Epithelial cell of prostate (primary cell): ENCODE measurements at regions not wholly inside any gene's neighbourhood (a gene's known extent, or its start where the extent isn't known, plus 50 kb on each side); places are given as distances from the start of the nearest gene placed in this dataset.

ENCODE experiments used
- DNase-seq: peaks from one replicate; pipeline ENCODE4 v3.0.0-alpha.2; 2011; ENCODE audit warnings: low read depth, low spot score
- H3K27ac ChIP-seq: fragments of 450-650 bp; 2 replicates; pipeline ENCODE4 v1.5.1; 2017; ENCODE audit warnings: mild to moderate bottlenecking

GRCh38 chr2:217335341-217335966 is 475.6 kb upstream of the TNP1 start:
- DNase-seq = no peak
- no peak overlapping the region for H3K27ac ChIP-seq

- DNase-seq = no peak
- H3K27ac ChIP-seq = no peak overlapping the region
Measured at GRCh38 chr2:217334561-217334960, 474.7 kb upstream of the TNP1 start.

GRCh38 chr2:217332866-217333265 is 473.0 kb upstream of the TNP1 start:
- no peak overlapping the region for H3K27ac ChIP-seq
- DNase-seq = no peak

GRCh38 chr2:217332417-217332791 is 472.5 kb upstream of the TNP1 start:
- DNase-seq = no peak
- no peak overlapping the region for H3K27ac ChIP-seq

- H3K27ac ChIP-seq = peak overlapping the region; percentile 4
- peak; percentile 43 for DNase-seq
Measured at GRCh38 chr2:217331523-217332416, 471.9 kb upstream of the TNP1 start.

GRCh38 chr2:217330647-217331046 is 470.8 kb upstream of the TNP1 start:
- no peak for DNase-seq
- H3K27ac ChIP-seq = no peak overlapping the region

- DNase-seq = no peak
- H3K27ac ChIP-seq = no peak overlapping the region
Measured at GRCh38 chr2:217329023-217329431, 469.2 kb upstream of the TNP1 start.

- no peak overlapping the region for H3K27ac ChIP-seq
- no peak for DNase-seq
Measured at GRCh38 chr2:217328622-217328978, 468.7 kb upstream of the TNP1 start.

GRCh38 chr2:217327953-217328621 is 468.2 kb upstream of the TNP1 start:
- no peak for DNase-seq

GRCh38 chr2:217326238-217327022 is 466.6 kb upstream of the TNP1 start:
- no peak overlapping the region for H3K27ac ChIP-seq
- no peak for DNase-seq

More at GRCh38 chr2:217327953-217328621, 468.2 kb upstream of the TNP1 start:
- no peak overlapping the region for H3K27ac ChIP-seq

- DNase-seq = no peak
- no peak overlapping the region for H3K27ac ChIP-seq
Measured at GRCh38 chr2:217325816-217326215, 466.0 kb upstream of the TNP1 start.

- no peak overlapping the region for H3K27ac ChIP-seq
- no peak for DNase-seq
Measured at GRCh38 chr2:217325251-217325650, 465.4 kb upstream of the TNP1 start.

GRCh38 chr2:217316743-217317142 is 456.9 kb upstream of the TNP1 start:
- no peak overlapping the region for H3K27ac ChIP-seq
- no peak for DNase-seq

- DNase-seq = no peak
- no peak overlapping the region for H3K27ac ChIP-seq
Measured at GRCh38 chr2:217314021-217314460, 454.2 kb upstream of the TNP1 start.

- DNase-seq = no peak
Measured at GRCh38 chr2:217313386-217313785, 453.5 kb upstream of the TNP1 start.

GRCh38 chr2:217309056-217309455 is 449.2 kb upstream of the TNP1 start:
- no peak for DNase-seq
- no peak overlapping the region for H3K27ac ChIP-seq

More at GRCh38 chr2:217313386-217313785, 453.5 kb upstream of the TNP1 start:
- no peak overlapping the region for H3K27ac ChIP-seq

- no peak for DNase-seq
- H3K27ac ChIP-seq = no peak overlapping the region
Measured at GRCh38 chr2:217307023-217307422, 447.2 kb upstream of the TNP1 start.

GRCh38 chr2:217305882-217306281 is 446.0 kb upstream of the TNP1 start:
- no peak overlapping the region for H3K27ac ChIP-seq
- DNase-seq = no peak

- DNase-seq = no peak
- H3K27ac ChIP-seq = no peak overlapping the region
Measured at GRCh38 chr2:217304582-217304981, 444.7 kb upstream of the TNP1 start.

- H3K27ac ChIP-seq = no peak overlapping the region
- no peak for DNase-seq
Measured at GRCh38 chr2:217302856-217303255, 443.0 kb upstream of the TNP1 start.
